RWPE1 (cell line): ENCODE measurements at regions not wholly inside any gene's neighbourhood (a gene's known extent, or its start where the extent isn't known, plus 50 kb on each side); places are given as distances from the start of the nearest gene placed in this dataset.

Experiments
- CTCF ChIA-PET: fragments of 350-600 bp; sonication (Branson Sonifier 250); formaldehyde crosslinking; extraction: SDS; loops from one replicate; lab custom pipeline; 2021; lab: Yijun Ruan, JAX
- POLR2A ChIA-PET: fragments of 400-600 bp; formaldehyde crosslinking; extraction: SDS; loops from one replicate; lab custom pipeline; 2020; ENCODE audit warnings: antibody characterized with exemption; ENCODE audit not compliant: low non-redundant PET; lab: Yijun Ruan, JAX
- DNase-seq: peaks from one replicate; pipeline ENCODE4 v3.0.0; 2012; ENCODE audit warnings: low spot score
- H3K27ac ChIP-seq: fragments of 450-650 bp; 2 replicates; pipeline ENCODE4 v1.5.1; 2017
- CTCF ChIP-seq: fragments of 450-650 bp; conservative IDR thresholded peaks from 2 replicates; pipeline ENCODE4 v1.5.1; 2017; ENCODE audit warnings: low read depth, mild to moderate bottlenecking

DNA sequence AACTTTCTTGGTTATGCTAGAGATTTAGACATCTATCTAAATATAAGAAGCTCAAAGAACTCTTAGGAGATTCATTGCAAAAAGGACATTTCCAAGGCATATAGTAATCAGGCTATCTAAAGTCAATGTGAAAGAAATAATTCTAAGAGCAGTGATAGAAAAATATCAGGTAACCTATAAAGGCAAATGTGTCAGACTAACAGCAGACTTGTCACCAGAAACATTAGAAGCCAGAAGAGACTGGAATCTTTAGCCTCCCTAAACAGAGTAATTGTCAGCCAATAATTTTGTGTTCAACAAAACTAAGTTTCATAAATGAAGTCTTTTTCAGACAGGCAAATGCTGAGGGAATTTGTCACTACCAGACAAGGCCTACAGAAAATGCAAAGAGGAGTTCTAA is 122.0 kb upstream of the SCAF11 start:
- H3K27ac ChIP-seq = no peak overlapping the region
- CTCF ChIA-PET = interaction anchor here (0.6 kb wide), 1 partner anchor 1545 kb away, joined by 6 read pairs; no protein-coding TSS in a partner anchor
- TF ChIP-seq CTCF = no peak
- DNase-seq = no peak
- POLR2A ChIA-PET = no interaction called here

- no peak for DNase-seq
- POLR2A ChIA-PET = no interaction called here
- H3K27ac ChIP-seq = no peak overlapping the region
- CTCF ChIA-PET = interaction anchor here (0.6 to 0.7 kb wide), 5 partner anchors 64 to 1546 kb away, joined by 3 to 6 read pairs (median 3); no protein-coding TSS in a partner anchor
- no peak for TF ChIP-seq CTCF
These were observed 121.3 kb upstream of the SCAF11 start for GRCh38 chr12:46111715-46112114.

- no peak overlapping the region for H3K27ac ChIP-seq
- CTCF ChIA-PET = interaction anchor here (0.6 to 0.7 kb wide), 5 partner anchors 65 to 784 kb away, joined by 3 to 4 read pairs (median 3); no protein-coding TSS in a partner anchor
- POLR2A ChIA-PET = no interaction called here
- TF ChIP-seq CTCF = no peak
- no peak for DNase-seq
These were observed 120.7 kb upstream of the SCAF11 start for GRCh38 chr12:46110928-46111699.

- TF ChIP-seq CTCF = no peak
- POLR2A ChIA-PET = no interaction called here
- no peak overlapping the region for H3K27ac ChIP-seq
- CTCF ChIA-PET = interaction anchor here (0.6 kb wide), 1 partner anchor 844 kb away, joined by 3 read pairs; no protein-coding TSS in a partner anchor
- no peak for DNase-seq
These were observed 119.8 kb upstream of the SCAF11 start for GRCh38 chr12:46110223-46110611.

GRCh38 chr12:46109343-46110222 is 119.2 kb upstream of the SCAF11 start:
- CTCF ChIA-PET = interaction anchor here (0.6 kb wide), 2 partner anchors 11 to 845 kb away, joined by 3 to 4 read pairs; no protein-coding TSS in a partner anchor
- TF ChIP-seq CTCF = no peak
- POLR2A ChIA-PET = no interaction called here
- no peak for DNase-seq
- H3K27ac ChIP-seq = no peak overlapping the region

DNA sequence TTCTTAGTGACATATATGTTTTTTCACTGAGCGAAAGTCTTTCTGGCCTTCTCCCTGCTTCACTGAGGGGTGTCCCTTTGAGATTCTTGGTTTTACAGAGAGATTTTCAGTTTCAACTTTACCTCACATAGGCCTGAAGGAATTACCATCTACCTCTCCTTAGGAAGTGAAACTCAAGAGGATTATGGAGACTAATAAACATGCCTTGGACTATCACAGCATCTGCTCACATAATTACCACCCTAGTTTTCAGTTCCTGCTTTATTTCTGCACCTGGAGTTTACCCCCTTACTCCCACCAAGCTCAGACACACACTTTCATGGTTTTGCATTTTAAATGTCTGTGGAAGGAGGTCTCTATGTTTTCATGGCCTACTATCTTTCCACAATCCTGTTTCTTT is 118.3 kb upstream of the SCAF11 start:
- no peak for TF ChIP-seq CTCF
- ChIA-PET CTCF (interaction anchor here (0.6 kb wide), 1 partner anchor 12 kb away, joined by 4 read pairs; no protein-coding TSS in a partner anchor), POLR2A (no interaction called here)
- no peak overlapping the region for H3K27ac ChIP-seq
- no peak for DNase-seq
